ENCODE measurements at regions not wholly inside any gene's neighbourhood (a gene's known extent, or its start where the extent isn't known, plus 50 kb on each side); places are given as distances from the start of the nearest gene placed in this dataset.

GRCh38 chr16:86150641-86151238, 251.8 kb downstream of the IRF8 start:
- TF ChIP-seq CTCF (IDR thresholded peaks at IDR 0.05; ENCODE audit: control insufficient read depth, extremely low read depth, insufficient read depth), result no peak
- DNase-seq (ENCODE audit: low read depth), result no peak
- no peak overlapping the region for H3K4me3 ChIP-seq (ENCODE audit: low read depth, low read length)

GRCh38 chr16:86151239-86151851, 252.4 kb downstream of the IRF8 start:
- no peak for DNase-seq (ENCODE audit: low read depth)
- no peak for TF ChIP-seq CTCF (IDR thresholded peaks at IDR 0.05; ENCODE audit: control insufficient read depth, extremely low read depth, insufficient read depth)
- H3K4me3 ChIP-seq (ENCODE audit: low read depth, low read length), result no peak overlapping the region

- no peak for DNase-seq (ENCODE audit: low read depth)
- no peak overlapping the region for H3K4me3 ChIP-seq (ENCODE audit: low read depth, low read length)
- no peak for TF ChIP-seq CTCF (IDR thresholded peaks at IDR 0.05; ENCODE audit: control insufficient read depth, extremely low read depth, insufficient read depth)
These were observed 257.2 kb downstream of the IRF8 start for GRCh38 chr16:86156155-86156554.

- H3K4me3 ChIP-seq (ENCODE audit: low read depth, low read length), result no peak overlapping the region
- no peak for TF ChIP-seq CTCF (IDR thresholded peaks at IDR 0.05; ENCODE audit: control insufficient read depth, extremely low read depth, insufficient read depth)
- no peak for DNase-seq (ENCODE audit: low read depth)
These were observed 258.8 kb downstream of the IRF8 start for GRCh38 chr16:86157616-86158247.

GRCh38 chr16:86158688-86159360, 259.9 kb downstream of the IRF8 start:
- no peak overlapping the region for H3K4me3 ChIP-seq (ENCODE audit: low read depth, low read length)
- TF ChIP-seq CTCF (IDR thresholded peaks at IDR 0.05; ENCODE audit: control insufficient read depth, extremely low read depth, insufficient read depth), result no peak
- no peak for DNase-seq (ENCODE audit: low read depth)

GRCh38 chr16:86165479-86165878, 266.5 kb downstream of the IRF8 start:
- TF ChIP-seq CTCF (IDR thresholded peaks at IDR 0.05; ENCODE audit: control insufficient read depth, extremely low read depth, insufficient read depth), result no peak

More at GRCh38 chr16:86165479-86165878, 266.5 kb downstream of the IRF8 start:
- H3K4me3 ChIP-seq (ENCODE audit: low read depth, low read length), result no peak overlapping the region
- no peak for DNase-seq (ENCODE audit: low read depth)
